SK-MEL-5 (cell line): ENCODE measurements at regions not wholly inside any gene's neighbourhood (a gene's known extent, or its start where the extent isn't known, plus 50 kb on each side); places are given as distances from the start of the nearest gene placed in this dataset.

Source experiments
- DNase-seq: peaks from one replicate; pipeline ENCODE4 v3.0.0-alpha.2; 2016; ENCODE audit warnings: low read depth, low spot score
- in situ Hi-C: cut with HindIII; loops from 2 replicates; pipeline ENCODE4 v1.10.0; 2016; ENCODE audit warnings: low sequenced_read_pairs, high pct_unique_total_duplicates, low pct_unique_long_range_greater_than_20kb

- in situ Hi-C loops = no loop called here
- no peak for DNase-seq
Observed at GRCh38 chr3:72316501-72317279, 531.6 kb downstream of the SHQ1 start.

DNA sequence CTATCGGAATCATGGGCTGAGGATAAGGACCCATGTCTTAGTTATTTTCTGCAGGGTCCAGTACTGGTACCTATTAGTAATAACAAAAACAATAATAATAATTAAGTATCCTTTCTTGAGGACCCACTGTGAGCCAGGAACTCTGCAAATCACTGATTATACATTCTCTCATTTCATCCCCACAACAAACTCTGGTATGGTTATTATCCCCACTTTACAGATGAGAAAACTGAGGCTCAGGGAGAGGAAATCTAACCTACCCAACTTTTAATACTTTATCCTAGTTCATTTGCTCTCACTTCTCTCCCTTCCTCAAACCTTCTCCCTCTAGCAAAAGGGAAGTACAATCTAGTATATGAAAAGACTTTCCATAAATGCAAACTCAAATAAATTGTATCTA lies 528.4 kb upstream of the PROK2 start:
- in situ Hi-C loops = no loop called here

GRCh38 chr3:72312339-72312738 lies 527.4 kb upstream of the PROK2 start:
- in situ Hi-C loops = no loop called here

More for the DNA sequence above, 528.4 kb upstream of the PROK2 start:
- DNase-seq = no peak

GRCh38 chr3:72311425-72311824 lies 526.5 kb upstream of the PROK2 start:
- in situ Hi-C loops = no loop called here
- DNase-seq = no peak

More at GRCh38 chr3:72312339-72312738, 527.4 kb upstream of the PROK2 start:
- no peak for DNase-seq

GRCh38 chr3:72310419-72311380 lies 525.8 kb upstream of the PROK2 start:
- peak; percentile 8 for DNase-seq
- in situ Hi-C loops = no loop called here

- no peak for DNase-seq
- in situ Hi-C loops = no loop called here
Observed at GRCh38 chr3:72309661-72310418, 524.9 kb upstream of the PROK2 start.

GRCh38 chr3:72308641-72309040 lies 523.7 kb upstream of the PROK2 start:
- no peak for DNase-seq
- in situ Hi-C loops = no loop called here

GRCh38 chr3:72307438-72308115 lies 522.6 kb upstream of the PROK2 start:
- in situ Hi-C loops = no loop called here
- DNase-seq = no peak

- in situ Hi-C loops = no loop called here
- DNase-seq = no peak
Observed at GRCh38 chr3:72306800-72307341, 521.9 kb upstream of the PROK2 start.

- in situ Hi-C loops = no loop called here
- DNase-seq = no peak
Observed at GRCh38 chr3:72303926-72304325, 519.0 kb upstream of the PROK2 start.

GRCh38 chr3:72301779-72302178 lies 516.8 kb upstream of the PROK2 start:
- no peak for DNase-seq
- in situ Hi-C loops = no loop called here

- in situ Hi-C loops = no loop called here
- no peak for DNase-seq
Observed at GRCh38 chr3:72300621-72301020, 515.7 kb upstream of the PROK2 start.

- in situ Hi-C loops = no loop called here
- DNase-seq = no peak
Observed at GRCh38 chr3:72299823-72300222, 514.9 kb upstream of the PROK2 start.

DNA sequence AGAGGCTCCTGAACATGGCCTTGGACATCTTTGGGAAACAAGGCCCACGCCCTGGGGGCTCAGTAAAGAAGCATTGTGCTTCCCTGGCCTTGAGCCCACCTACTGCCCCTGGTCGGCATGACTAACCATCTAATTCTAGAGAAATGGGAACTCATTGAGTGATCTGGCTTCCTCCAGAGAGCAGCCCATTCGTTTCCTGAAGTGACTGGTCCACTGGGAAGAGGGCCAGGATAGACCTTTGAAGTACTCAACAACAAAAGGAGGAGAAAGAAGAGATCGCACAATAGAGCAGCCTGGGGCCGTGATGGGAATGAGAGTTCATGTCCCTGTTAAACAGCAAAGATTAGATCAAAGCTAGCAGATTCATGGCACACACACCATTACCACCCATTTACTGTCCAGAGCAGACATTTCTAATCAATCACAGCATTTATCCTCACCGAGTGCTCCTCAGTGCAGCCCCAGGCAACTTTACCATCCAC lies 514.4 kb upstream of the PROK2 start:
- no peak for DNase-seq
- in situ Hi-C loops = no loop called here

- no peak for DNase-seq
- in situ Hi-C loops = no loop called here
Observed at GRCh38 chr3:72298201-72299152, 513.5 kb upstream of the PROK2 start.

- no peak for DNase-seq
- in situ Hi-C loops = no loop called here
Observed at GRCh38 chr3:72297481-72297880, 512.5 kb upstream of the PROK2 start.
